Stimulated activated CD4-positive, alpha-beta T cell treated with anti-CD3 and anti-CD28 coated beads, Interleukin-4, amount 100 ng/mL, for 1 hour (primary cell): ENCODE measurements at regions not wholly inside any gene's neighbourhood (a gene's known extent, or its start where the extent isn't known, plus 50 kb on each side); places are given as distances from the start of the nearest gene placed in this dataset.
A peak's percentile ranks its signal among the peaks of the same experiment; 100 is the strongest.
"Not testable (repeated sequence)": the region's sequence is repeated elsewhere in the genome, so short reads cannot be mapped to it uniquely, and the experiment has no call there.

Experiments
- DNase-seq: peaks from one replicate; pipeline ENCODE4 v3.0.0-alpha.2; 2020

DNA sequence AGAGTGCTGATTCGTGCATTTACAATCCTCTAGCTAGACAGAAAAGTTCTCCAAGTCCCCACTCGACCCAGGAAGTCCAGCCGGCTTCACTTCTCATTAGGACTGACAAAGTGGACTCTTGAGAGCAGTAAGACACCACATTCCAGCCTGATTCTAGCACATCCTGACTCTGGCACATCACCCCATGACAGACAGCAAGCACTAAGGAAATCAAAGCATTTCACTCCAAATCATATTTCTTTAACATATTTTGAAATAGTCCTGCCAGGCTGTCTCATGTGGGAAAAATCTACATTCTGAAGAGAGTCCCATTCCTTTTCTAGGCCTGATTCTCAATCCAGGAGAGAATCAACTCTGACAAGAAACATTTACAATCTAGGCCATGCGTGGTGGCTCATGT is 478.5 kb upstream of the AMELY start:
- no peak for DNase-seq

DNA sequence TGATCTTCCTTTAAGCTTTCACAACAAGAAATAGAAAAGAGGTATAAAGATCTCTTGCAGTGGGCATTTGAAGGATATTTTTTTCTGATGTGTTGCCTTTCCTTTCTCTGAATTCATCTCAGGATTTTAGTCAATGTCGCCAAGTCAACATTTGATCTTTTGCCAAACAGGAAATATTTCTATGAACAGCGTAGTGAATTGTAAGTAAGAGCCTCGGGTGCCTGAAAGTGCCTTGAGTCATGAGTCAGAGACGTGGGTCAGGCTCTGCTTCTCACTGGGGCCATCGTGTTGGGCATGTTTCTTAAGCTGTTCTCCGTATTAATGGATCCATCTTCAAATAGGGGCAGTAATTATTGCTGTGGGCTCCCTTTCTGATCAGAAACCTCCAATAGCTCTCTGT is 471.4 kb upstream of the AMELY start:
- no peak for DNase-seq

DNA sequence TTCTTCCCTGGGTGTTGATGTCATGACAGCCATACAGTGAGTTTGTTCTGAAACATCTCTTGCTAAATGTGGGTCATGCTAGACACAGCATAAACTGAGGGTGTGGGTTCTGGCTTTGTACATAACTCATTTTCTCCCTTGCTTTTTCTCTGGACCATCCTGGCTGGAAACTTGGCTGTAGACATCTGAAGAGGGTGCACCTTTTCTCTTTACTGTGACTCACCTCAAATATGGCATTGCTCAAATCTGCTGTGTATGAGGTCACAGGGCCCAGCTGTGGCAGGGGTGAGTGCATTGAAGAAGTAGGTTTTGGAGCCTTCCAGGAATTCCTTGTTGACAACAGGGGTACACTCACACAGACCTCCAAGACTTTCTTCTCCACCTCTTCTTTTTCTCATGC is 465.5 kb upstream of the AMELY start:
- no peak for DNase-seq

DNA sequence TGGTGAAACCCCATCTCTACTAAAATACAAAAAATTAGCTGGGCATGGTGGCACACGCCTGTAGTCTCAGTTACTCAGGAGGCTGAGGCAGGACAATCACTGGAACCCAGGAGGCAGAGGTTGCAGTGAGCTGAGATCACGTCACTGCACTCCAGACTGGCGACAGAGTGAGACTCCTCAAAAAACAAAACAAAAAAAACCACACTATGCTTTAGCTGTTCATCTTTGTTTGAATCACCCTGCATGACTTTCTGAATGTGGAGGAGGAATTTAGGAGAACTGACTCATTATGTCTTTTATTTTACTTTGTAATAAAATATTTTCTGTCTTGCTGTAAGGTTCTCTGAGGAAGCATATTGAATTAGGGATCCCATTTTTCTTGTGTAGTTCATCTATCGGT is 462.9 kb upstream of the AMELY start:
- DNase-seq, result not testable (repeated sequence)

DNA sequence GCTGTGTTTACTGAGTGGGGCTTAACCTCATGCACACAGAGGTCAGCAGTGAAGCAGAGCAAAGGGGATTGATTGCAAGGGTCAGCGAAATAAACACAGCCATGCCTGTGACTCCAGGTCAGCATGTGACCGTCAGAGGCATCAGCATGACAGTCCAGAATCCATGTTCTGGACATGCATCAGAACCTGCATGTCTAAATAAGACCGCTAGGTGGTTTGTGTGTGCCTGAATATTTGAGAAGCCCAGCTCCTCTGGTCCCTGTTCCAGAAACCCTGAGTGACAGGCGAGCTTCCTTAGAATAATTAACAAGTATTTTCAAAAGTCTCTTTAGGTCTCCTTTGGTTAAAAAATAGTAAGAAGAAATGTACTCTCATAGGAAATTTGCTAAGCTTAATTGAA is 460.4 kb upstream of the AMELY start:
- not testable (repeated sequence) for DNase-seq

DNA sequence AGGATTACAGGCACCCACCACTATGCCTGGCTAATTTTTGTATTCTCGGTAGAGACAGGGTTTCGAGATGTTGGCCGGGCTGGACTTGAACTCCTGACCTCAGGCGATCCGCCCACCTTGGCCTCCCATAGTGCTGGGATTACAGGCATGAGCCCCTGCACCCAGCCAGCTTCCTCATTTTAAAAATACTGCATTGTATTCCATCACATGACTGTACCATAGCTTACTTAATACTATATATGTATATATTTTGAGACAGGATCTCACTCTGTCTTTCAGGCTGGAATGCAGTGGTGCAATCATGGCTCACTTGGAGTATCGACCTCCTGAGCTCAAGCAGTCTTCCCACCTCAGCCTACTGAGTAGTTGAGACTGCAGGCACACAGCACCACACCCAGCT is 459.5 kb upstream of the AMELY start:
- DNase-seq, result not testable (repeated sequence)

DNA sequence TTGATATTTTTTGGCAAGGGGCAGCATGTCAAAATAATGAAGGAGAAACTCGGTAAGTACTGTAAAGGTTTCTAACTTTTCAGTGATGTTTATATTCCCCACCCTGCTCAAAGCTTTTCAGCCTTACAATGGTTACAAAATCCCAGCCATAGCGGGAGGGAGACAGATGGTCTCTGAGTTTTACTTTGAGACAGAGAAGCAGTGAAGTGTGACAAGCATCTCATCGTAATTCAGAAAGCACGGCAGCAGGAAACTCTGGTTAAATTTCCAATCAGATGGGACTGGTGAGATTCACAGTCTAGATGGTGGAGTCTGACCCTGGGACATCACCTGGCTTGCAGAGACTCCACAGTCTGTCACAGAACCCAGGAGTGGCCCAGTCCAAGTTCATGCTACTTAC is 448.0 kb upstream of the AMELY start:
- no peak for DNase-seq

DNA sequence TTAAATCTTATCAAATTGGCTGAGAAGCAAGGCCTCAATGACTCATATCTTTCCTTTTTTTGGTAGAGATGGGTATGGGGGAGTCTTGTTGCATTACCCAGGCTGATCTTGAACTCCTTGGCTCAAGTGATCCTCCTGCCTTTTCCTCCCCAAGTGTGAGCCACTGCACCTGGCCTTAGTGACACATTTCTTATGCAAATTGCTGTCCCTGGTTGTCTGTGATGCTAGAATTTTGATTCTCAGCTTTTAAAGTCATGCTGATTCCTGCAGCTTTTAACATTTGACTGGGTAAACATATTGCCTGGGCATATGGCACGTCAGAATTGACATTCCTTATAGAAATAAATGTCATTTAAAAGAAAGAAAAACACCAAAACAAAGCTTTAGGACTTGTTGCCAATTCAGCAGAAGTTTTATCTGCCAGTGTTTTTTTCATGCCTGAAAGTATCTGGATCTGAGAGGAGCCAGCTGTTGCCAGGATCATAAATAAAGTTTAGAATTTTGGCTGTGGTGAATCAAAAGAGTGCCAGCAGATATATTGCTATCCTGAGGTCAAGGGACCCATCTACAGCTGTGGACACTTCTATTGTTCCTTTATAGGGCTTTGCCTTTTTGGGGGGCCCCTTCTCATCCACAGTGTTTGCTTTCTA is 446.7 kb upstream of the AMELY start:
- no peak for DNase-seq

DNA sequence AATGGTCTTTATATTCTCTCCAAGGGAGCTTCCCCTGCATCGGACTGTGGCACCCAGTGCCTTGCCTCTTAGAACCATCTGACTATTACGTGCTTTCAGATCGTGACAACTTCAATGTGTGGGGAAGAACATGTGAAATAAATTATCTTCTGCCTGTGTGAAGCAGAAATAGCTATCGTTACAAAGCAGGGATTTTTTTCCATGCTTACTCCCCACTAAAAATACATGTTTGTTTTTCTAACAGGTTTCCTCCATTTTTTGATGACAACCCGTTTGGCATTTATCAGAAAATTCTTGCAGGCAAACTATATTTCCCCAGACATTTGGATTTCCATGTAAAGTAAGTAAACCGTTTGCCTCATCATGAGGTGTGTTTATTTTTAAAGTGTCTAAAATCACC is 444.3 kb upstream of the AMELY start:
- DNase-seq, result not testable (repeated sequence)

DNA sequence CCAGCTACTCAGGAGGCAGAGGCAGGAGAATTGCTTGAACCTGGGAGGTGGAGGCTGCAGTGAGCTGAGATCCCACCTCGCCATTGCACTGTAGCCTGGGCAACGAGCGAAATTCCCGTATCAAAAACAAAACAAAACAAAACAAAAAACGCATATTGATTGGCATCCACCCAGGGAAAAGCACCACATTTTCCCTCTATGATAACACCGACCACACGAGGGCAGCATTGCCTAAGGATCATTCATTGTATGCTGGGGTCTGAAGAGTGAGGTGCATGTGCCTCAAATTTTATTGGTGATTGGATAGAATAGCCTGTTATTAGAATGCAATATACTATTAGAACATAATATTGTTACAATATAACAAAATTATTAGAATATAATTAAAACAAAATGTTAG is 433.1 kb upstream of the AMELY start:
- peak; percentile 57 for DNase-seq

DNA sequence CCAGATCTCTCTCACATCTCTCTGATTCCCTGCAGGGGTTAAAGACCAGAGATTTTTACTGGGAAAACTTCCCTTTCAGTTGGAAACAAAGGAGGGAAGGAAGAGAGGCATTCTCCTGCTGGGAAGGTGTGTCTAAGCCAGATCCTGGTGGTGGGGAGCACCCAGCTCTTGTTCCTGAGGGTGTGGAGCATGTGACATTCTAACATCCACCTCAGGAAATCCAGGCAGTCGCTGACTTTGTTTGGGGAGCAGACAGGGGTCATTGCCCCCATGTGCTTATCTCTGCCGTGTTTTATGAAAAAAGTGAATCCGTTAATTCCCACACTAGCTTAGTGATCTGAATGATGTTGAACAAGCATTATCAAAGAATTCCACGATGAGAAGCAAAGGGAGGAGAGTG is 431.7 kb upstream of the AMELY start:
- no peak for DNase-seq

DNA sequence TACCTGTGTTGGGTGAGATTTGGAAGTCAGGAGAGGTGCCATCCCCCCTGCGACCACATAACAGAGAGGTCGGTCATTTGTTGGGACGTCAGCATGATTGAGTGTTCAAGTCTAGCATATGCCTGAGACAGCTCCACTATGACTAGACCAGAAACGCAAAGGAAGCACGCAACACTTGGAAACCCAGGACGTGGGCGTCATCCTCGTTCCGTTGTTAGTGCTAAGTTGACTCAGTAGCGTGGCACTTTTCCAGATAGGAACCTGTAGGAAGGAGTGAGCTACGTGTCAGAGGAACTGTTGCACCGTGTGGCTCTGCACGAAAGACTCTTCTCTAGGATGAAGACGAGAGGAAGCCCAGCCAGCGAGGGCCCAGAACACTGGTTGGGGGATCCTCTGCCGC is 431.2 kb upstream of the AMELY start:
- DNase-seq, result peak; percentile 19

DNA sequence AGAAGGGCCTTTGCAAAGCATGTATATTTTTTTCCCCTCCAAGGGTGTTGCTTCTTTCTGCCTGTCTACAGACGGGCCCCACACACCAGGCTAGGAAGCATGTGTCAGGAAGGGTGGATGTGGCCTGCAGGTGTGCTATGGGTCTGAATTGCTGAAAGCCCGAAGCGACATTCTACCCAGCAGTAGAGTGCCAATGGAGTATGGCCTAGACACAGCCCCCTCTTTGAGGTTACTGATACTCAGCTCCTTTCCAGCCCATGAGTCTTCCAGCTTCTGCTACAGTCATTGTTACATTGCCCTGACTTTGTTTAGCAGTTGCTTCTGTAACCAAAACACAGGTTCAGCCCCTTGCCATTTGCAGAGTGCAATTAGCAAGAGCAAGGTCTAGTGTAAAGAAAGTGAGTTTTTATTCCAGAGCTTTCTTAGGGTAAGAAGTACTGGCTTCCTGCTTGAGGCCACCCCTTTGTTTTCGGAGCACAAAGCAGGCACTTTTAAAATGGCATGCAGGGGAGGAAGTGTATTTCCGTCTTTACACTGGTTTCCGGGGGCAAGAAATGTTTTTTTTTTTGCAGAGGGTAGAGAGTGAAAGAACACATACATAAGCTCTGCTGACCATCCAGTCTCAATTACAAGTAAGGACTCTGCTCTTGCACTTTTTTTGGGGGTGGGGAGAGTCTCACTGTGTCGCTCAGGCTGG is 428.0 kb upstream of the AMELY start:
- no peak for DNase-seq

DNA sequence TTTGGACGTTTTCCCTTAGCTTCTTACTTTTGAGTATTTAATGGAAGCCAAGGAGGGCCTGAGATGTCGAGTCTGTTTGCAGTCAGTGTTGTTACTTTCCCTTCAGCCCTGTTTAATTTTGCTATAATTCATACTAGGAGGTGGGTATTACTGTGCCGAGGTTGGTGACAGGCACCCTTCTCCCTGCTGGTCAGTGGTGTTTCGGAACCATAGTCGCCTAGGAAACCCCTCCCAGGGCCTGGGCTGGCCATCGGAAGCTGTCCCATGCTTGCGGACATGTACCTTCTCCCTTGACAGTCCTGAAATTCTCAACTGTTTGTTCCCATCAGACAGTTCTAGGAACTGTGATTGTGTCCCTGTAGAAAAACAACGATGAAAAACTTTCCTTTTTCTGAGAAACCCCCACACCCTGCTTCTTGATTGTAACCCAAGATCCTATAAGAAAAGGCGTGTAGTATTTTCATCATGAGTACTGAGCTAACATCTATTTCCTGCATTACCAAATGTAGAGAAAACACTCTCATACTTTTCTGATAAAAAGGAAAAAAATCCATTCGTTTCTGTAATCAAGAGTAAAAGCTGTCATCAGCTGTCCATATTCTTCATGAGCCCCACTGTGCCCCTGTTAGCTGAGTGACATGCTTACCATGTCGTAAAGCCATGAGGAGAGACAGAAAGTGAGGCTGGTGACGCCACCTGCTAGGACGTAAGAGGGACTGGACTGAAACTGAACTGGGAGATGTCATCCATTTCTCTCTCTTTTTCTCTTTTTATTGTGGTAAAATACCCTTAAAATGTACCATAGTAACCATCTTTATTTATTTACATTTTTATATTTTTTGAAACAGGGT is 424.7 kb upstream of the AMELY start:
- no peak for DNase-seq

DNA sequence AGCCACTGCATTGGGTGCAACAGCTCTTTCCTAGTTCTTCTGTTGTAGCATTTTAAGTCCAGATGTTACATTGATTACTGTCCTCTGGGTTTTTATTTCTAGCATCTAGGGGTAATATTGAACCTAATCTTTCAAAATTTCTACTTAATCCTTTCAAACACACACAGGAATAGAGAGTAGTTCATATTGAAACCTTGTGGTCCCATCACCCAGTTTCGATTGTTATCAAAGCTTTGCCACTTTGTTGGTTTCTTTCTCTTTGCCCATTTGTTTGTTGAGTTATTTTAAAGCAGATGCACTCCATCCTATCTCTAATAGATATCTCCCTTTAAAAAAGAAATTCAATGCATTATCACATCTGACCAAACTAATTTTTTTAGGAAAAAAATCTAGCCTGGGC is 422.9 kb upstream of the AMELY start:
- DNase-seq, result no peak

DNA sequence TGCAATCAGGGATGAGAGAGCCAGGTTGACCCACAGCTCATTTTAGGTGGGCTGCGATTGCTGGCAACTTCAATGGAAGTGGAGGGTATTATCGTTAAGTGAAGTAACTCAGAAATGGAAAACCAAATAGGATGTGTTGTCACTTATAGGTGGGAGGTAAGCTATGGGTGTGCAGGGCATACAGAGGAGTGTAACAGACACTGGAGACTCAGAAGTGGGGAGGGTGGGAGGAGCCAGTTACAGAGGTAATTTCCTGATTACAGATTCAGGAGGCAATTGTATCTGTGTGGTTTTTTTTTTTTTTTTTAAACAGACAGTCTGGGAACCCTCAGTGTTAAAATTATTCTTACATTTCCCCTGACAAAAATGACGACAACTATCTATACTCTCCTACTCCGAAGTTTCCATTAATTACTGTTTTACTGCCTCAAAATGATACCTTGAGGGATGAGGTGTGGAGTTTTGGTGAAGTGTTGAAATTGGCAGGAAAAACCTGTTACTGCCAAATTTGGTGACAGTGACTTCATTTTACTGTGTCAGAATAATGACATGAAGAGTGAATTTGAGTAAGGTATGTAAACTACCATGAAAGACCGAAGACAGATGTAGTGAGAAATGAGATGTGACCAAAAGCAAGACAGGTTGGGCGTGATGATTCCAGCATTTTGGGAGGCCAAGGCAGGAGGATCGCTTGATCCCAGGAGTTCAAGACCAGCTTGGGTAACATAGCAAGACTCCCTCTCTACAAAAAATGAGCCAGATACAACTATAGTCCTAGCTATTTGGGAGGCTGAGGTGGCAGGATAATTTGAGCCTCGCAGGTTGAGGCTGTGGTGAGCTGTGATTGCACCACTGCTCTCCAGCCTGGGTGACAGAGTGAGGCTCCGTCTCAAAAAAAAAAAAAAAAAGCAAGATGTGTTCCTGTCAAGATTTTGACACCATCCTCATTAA is 415.0 kb upstream of the AMELY start:
- DNase-seq, result peak; percentile 30

DNA sequence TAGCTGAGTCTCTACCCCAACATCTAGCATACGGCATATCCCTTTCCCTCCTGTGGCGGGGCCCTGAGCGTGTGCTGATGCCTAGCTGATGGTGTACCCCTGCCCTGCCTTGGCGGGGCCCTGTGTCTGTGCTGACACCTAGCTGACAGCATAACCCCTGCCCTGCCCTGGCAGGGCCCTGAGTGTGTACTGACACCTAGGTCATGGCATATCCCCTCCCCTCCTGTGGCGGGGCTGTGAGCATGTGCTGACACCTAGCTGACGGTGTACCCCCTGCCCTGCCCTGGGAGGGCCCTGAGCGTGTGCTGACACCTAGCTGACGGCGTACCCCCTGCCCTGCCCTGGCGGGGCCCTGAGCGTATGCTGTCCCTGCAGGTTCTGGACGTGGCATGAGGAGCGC is 414.0 kb upstream of the AMELY start:
- no peak for DNase-seq

DNA sequence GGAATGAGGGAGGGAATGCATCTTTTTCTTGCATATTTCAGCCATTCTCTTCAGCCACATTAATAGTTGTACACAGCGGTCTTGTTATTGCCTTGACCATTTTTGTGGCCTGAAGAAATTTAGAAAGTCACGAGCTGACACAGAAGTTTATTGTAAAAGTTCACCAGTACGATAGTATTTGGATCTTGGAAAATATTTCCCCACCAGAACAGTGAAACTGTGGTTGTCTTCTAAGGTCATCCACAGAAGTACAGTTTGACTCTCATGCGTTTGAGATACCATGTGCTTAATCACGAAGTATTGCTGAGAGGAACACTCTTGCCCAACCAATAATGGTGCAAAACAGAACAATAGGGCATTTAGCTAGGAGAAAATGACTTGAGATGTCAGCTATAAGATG is 409.2 kb upstream of the AMELY start:
- DNase-seq, result no peak

DNA sequence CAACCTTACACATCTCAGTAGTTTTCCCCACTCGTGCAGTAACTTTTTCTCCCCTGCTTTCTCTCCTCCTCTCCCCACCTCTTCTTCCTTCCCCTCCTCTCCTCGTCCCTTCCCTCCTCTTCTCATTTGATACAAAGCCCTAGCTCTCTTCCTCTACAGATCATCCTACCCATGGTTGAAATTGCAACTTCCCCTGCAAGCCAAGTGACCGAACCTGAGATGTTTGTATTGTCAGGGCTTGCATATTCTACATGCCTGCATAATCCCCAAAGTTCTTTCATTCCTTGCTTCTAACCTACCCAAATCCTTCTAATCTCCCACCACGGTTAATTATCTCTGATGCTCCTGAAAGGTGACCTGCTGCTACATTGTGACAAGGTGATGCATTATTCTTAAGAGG is 408.6 kb upstream of the AMELY start:
- not testable (repeated sequence) for DNase-seq

DNA sequence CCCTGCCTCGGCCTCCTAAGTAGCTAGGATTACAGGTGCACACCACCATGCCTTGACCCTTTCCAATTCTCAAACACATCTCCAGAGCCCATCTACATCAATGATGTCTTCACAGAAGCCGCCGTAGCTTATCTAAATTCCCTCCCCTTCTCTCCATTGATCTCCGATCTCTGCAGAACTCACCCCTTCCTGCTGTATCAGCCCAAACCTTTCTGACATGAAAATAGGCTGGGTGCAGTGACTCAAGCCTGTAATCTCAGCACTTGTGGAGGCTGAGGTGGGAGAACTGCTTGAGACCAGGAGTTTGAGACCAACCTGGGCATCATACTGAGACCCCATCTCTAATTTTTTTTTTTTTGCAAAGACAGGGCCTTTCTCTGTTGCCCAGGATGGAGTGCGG is 406.6 kb upstream of the AMELY start:
- DNase-seq, result no peak

DNA sequence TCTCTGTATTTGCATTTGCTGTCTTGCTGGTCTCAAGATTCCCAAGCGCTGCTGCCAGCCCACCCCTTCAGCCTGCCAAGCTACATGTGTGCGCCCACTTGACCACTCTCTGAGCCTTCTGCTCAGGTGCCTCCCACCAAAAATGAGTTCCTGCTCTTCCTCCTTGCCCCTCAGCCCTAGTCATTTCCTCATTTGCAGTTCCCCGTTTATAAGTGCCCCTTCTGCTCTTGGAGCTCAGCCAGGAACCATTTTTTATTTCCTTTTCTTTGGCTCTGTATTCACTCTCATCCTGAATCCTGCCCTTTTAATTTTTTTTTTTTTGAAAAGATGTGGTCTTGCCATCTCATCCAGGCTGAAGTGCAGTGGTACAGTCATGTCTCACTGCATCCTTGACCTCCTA is 406.0 kb upstream of the AMELY start:
- no peak for DNase-seq

DNA sequence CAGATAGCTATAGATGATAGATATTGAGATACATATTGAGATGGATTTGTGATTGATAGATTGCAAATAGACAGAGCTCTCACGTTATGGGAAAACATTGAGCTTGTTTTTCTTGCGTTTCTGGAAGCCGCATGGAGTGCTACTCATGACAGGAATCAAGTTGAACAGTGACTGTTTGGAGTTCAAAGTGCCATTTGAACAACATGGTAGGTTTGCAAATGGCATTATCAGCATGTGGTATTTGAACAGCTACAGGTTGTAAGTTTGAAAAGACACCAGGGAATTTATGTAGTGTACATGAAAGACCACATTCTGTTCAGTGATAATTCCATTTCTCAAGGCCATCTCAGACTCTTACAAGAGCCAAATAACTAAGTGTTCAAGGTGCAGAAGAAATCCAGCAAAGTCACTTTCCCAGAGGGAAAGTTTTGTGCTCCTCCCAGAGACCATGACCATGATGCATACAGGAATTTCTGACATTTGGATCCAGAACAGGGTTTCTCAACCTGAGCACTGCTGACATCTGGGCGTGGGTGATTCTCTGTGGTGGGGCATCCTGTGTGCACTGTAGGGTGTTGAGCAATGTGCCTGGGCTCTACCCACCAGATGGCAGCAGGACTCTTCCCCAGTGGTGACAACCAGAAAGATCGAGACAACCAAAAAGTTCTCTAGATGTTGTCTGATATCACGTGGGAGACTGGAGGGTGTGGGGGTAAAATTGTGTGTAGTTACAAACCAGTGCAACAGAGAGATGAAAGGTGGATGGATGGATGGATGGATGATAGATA is 399.1 kb upstream of the AMELY start:
- DNase-seq, result peak; percentile 64
